GM20000 (cell line): ENCODE measurements at regions not wholly inside any gene's neighbourhood (a gene's known extent, or its start where the extent isn't known, plus 50 kb on each side); places are given as distances from the start of the nearest gene placed in this dataset.

Source experiments
- DNase-seq: peaks from one replicate; pipeline ENCODE4 v3.0.0; 2012; ENCODE audit warnings: low spot score
- TF ChIP-seq, protein P1 (sequence below): IDR thresholded peaks from 2 replicates; pipeline ENCODE4 v1.5.1; 2012; ENCODE audit warnings: mild to moderate bottlenecking, control low read depth; ENCODE audit errors: extremely low read depth, missing control alignments

DNA sequence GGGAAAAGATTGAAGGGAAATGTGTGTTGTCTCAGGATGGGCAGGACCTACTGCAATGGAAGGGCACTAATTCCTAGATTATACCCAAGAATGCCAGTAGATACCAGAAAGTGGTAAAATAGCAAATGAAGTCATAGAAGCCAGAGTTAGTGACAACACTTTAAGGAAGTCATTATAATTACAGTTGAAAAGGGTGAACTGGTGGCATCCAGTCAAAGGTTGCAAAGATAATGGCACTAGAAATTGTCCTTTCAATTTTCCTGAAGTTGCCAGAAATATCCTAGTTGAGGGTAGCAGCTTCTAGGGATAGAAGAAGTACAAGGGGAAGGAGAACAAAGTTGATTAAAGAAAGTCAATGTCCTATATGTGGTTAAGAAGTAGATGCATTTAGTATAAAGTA lies 68.8 kb upstream of the GLS start:
- no peak for DNase-seq
- TF ChIP-seq, protein P1, sequence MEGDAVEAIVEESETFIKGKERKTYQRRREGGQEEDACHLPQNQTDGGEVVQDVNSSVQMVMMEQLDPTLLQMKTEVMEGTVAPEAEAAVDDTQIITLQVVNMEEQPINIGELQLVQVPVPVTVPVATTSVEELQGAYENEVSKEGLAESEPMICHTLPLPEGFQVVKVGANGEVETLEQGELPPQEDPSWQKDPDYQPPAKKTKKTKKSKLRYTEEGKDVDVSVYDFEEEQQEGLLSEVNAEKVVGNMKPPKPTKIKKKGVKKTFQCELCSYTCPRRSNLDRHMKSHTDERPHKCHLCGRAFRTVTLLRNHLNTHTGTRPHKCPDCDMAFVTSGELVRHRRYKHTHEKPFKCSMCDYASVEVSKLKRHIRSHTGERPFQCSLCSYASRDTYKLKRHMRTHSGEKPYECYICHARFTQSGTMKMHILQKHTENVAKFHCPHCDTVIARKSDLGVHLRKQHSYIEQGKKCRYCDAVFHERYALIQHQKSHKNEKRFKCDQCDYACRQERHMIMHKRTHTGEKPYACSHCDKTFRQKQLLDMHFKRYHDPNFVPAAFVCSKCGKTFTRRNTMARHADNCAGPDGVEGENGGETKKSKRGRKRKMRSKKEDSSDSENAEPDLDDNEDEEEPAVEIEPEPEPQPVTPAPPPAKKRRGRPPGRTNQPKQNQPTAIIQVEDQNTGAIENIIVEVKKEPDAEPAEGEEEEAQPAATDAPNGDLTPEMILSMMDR = no peak

DNA sequence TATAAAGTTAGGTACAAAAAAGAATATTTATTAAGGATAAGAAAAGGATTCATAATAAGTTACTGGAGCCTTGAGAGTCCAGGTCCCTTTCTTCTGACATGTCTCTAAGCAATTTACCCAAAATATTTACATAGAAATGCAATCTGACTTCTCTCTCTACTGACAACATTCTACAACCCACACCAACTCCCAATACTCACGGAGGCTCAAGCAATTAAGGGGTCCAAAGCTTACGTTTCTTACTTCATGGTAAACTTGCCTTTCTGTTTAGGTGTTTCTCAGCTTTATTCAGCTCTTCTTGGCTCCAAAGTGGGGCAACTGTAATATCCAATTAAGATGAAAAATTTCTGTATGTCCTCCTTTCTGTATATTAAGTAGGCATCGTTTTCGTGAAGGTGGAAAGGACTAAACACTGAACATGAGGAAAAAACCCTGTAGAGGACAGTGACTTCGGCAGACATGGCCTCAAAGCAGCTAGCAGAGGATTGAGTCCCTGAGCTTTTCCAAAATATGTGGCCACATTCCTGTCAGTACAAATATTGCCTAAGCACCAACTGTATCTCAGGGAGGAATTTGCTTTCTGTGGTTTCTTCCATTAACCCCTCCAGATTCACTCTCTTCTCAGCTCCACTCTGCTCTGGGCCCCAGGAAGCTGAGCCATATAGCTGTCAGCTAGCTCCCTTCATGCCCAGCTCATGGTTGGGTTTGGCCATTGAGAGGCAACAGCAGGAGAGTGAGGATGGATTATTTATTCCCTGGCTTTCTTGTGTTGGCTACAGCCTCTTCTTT lies 67.9 kb upstream of the GLS start:
- TF ChIP-seq, protein P1 = no peak
- no peak for DNase-seq

DNA sequence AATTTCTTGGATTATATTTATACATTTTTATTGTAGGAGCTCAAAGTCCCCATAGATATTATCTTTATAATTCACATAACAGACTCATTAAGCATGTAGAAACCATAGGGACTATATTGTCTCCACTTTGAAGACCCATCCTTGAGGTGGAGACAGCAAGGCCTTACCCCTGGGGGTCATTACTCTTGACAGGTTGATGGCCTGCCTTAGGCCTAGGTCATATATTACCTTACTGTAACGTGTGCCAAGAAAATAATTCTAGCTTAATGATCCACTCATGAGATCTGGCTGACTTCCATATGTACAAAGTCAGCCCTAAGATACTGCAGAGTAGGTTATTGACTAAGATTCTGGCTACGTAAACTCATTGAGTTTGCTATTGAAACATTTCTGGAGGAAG lies 65.4 kb upstream of the GLS start:
- TF ChIP-seq, protein P1 = no peak
- no peak for DNase-seq

DNA sequence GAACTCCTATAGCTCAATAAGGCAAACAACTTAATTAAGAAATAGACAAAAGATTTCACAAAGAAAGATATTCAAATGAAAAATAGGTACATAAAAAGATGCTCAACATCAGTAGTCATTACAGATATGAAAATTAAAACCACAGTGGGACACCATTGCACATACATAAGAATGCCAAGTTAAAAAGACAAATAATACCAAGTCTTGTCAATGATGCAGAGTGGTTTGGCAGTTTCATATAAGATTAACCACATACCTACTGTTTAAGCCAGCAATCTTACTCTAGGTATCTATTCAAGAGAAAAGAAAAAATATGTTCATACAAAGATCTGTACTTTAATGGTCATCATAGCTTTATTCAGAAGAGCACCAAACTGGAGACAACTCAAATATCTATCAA lies 63.5 kb upstream of the GLS start:
- TF ChIP-seq, protein P1 = no peak
- no peak for DNase-seq

DNA sequence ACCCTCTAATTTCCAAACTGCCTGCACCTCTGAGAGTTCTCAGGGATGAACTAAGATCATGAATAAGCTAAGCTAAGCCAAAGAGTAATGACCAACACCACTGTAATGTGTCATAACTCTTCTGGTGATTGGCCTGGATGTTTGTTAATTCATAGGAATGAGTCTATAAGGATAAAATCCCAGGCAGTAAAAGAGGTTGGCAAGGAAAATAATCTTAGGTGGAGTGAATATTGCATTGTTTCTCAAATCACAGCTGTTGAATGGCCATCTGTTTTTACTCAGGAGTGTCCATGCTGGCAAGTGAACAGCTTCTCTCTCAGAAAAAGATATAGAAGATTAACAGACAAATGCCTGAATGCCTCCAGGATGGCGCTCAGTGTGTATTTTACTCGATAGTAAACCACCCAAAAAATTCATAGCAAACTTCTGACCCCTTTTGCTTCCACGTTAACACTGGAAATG lies 60.8 kb upstream of the GLS start:
- TF ChIP-seq, protein P1 = no peak
- no peak for DNase-seq

DNA sequence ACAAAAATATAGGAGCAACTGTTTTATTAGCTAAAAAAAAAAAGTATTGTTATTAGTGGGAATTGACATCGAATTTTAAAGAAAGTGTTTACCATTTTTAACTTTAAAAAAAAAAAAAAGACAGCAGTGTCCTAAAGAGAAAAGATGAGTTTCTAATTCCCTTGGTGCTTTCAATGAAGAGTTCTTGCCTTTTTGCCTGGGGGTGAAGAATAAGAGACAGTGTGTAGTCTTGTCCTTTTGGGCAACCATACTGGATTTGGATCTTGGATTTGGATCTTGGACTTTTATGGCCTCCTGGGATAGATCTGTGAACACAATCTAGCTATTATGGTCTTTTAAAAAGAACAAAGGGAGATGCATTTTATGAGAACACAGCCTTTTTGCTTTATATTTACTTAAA lies 60.2 kb upstream of the GLS start:
- no peak for DNase-seq
- TF ChIP-seq, protein P1 = no peak

DNA sequence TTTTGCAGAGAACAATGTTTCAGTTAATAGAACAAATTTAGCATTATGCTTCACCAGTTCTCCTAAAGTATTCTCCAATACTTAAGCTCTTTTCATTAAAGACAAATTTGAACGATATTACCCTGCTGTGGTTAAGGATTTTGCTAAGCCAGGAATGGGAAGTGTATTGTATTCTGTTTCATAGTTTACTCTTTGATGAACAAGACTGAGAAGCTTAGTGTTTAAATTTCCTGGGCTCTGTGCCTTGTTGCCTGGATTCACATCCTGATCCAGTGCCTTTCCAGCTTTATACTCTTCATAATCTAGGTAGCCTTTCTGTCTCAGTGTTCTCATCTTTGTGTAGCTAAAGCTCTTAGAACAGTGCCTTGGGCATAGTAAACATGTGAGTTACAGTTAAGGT lies 58.6 kb upstream of the GLS start:
- DNase-seq = no peak
- TF ChIP-seq, protein P1 = no peak
